GM23338 (cell line): ENCODE measurements at regions not wholly inside any gene's neighbourhood (a gene's known extent, or its start where the extent isn't known, plus 50 kb on each side); places are given as distances from the start of the nearest gene placed in this dataset.

Source experiments
- CREB1 ChIP-seq: fragments of 250-450 bp; sonication (Bioruptor Pico); IDR thresholded peaks from 2 replicates; pipeline ENCODE4 v1.5.0; 2020; ENCODE audit warnings: low read depth, mild to moderate bottlenecking, moderate library complexity
- EZH2 ChIP-seq: fragments of 200-600 bp; sonication (generic); IDR thresholded peaks from one replicate; pipeline ENCODE4 v1.8.0; 2017; ENCODE audit warnings: antibody characterized with exemption, mild to moderate bottlenecking, low read depth; ENCODE audit not compliant: unreplicated experiment
- EZH2phosphoT487 ChIP-seq: fragments of 200-600 bp; sonication (generic); IDR thresholded peaks from one replicate; pipeline ENCODE4 v1.8.1; 2018; ENCODE audit warnings: antibody characterized with exemption; ENCODE audit not compliant: unreplicated experiment
- JUNB ChIP-seq: IDR thresholded peaks from one replicate; pipeline ENCODE4 v1.6.1; 2016; ENCODE audit warnings: antibody characterized with exemption; ENCODE audit not compliant: unreplicated experiment
- NANOG ChIP-seq: IDR thresholded peaks from 2 replicates; pipeline ENCODE4 v1.6.1; 2016; ENCODE audit warnings: antibody characterized with exemption, borderline replicate concordance
- POLR2AphosphoS5 ChIP-seq: IDR thresholded peaks from 2 replicates; pipeline ENCODE4 v1.6.1; 2016; ENCODE audit warnings: antibody characterized with exemption, low read depth
- STAT1 ChIP-seq: IDR thresholded peaks from one replicate; pipeline ENCODE4 v1.6.1; 2016; ENCODE audit warnings: antibody characterized with exemption; ENCODE audit not compliant: unreplicated experiment
- ZNF114 ChIP-seq: fragments of 250-450 bp; sonication (Bioruptor Pico); IDR thresholded peaks from 2 replicates; pipeline ENCODE4 v1.5.0; 2020; ENCODE audit warnings: mild to moderate bottlenecking, moderate library complexity
- ZNF331 ChIP-seq: fragments of 250-450 bp; sonication (Bioruptor Pico); IDR thresholded peaks from 2 replicates; pipeline ENCODE4 v1.5.0; 2020; ENCODE audit warnings: low read depth, mild to moderate bottlenecking, moderate library complexity
- TF ChIP-seq, protein P1 (sequence below), 2 experiments: fragments of 200-600 bp in 1 of 2; sonication (generic) in 1 of 2; conservative IDR thresholded peaks; 2 replicates each; pipeline versions ENCODE4 v1.5.1 to v1.6.1; 2016 to 2017; ENCODE audit warnings: antibody characterized with exemption in 2 of 2, low read depth in 2 of 2, mild to moderate bottlenecking in 2 of 2, moderate library complexity in 1 of 2
- TF ChIP-seq, protein P2 (sequence below): IDR thresholded peaks from one replicate; pipeline ENCODE4 v1.6.1; 2018; ENCODE audit warnings: antibody characterized with exemption; ENCODE audit not compliant: unreplicated experiment
- TF ChIP-seq, protein P3 (sequence below): IDR thresholded peaks from 2 replicates; pipeline ENCODE4 v1.6.1; 2016; ENCODE audit warnings: antibody characterized with exemption
- TF ChIP-seq, protein P4 (sequence below): fragments of 250-450 bp; sonication (Bioruptor Pico); IDR thresholded peaks from 2 replicates; pipeline ENCODE4 v1.5.0; 2020; ENCODE audit warnings: mild to moderate bottlenecking, moderate library complexity

DNA sequence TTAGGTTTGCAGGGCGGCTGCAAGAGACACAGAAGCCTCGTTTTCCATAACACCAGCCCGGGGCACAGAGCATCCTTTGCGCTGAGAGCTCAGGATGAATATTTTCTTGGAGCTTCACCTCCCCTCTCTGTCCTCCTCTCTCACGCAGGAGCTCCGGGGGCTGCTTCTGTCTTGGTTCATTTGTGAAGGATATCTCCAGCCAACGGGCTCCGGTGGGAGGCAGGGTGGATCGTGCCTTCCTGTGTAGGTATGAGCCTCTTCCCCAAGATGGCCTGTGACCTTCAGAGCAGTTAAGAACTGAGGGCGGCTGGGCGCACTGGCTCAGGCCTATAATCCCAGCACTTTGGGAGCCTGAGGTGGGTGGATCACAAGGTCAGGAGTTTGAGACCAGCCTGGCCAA is 319.0 kb upstream of the C1orf174 start:
- no peak for TF ChIP-seq EZH2phosphoT487
- TF ChIP-seq, protein P1, sequence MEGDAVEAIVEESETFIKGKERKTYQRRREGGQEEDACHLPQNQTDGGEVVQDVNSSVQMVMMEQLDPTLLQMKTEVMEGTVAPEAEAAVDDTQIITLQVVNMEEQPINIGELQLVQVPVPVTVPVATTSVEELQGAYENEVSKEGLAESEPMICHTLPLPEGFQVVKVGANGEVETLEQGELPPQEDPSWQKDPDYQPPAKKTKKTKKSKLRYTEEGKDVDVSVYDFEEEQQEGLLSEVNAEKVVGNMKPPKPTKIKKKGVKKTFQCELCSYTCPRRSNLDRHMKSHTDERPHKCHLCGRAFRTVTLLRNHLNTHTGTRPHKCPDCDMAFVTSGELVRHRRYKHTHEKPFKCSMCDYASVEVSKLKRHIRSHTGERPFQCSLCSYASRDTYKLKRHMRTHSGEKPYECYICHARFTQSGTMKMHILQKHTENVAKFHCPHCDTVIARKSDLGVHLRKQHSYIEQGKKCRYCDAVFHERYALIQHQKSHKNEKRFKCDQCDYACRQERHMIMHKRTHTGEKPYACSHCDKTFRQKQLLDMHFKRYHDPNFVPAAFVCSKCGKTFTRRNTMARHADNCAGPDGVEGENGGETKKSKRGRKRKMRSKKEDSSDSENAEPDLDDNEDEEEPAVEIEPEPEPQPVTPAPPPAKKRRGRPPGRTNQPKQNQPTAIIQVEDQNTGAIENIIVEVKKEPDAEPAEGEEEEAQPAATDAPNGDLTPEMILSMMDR (conservative IDR thresholded peaks at IDR 0.05; ENCODE audit: low read depth in 2 of 2) = no peak
- no peak for TF ChIP-seq NANOG
- no peak for TF ChIP-seq JUNB
- TF ChIP-seq EZH2 = no peak
- no peak for TF ChIP-seq STAT1
- TF ChIP-seq, protein P2, sequence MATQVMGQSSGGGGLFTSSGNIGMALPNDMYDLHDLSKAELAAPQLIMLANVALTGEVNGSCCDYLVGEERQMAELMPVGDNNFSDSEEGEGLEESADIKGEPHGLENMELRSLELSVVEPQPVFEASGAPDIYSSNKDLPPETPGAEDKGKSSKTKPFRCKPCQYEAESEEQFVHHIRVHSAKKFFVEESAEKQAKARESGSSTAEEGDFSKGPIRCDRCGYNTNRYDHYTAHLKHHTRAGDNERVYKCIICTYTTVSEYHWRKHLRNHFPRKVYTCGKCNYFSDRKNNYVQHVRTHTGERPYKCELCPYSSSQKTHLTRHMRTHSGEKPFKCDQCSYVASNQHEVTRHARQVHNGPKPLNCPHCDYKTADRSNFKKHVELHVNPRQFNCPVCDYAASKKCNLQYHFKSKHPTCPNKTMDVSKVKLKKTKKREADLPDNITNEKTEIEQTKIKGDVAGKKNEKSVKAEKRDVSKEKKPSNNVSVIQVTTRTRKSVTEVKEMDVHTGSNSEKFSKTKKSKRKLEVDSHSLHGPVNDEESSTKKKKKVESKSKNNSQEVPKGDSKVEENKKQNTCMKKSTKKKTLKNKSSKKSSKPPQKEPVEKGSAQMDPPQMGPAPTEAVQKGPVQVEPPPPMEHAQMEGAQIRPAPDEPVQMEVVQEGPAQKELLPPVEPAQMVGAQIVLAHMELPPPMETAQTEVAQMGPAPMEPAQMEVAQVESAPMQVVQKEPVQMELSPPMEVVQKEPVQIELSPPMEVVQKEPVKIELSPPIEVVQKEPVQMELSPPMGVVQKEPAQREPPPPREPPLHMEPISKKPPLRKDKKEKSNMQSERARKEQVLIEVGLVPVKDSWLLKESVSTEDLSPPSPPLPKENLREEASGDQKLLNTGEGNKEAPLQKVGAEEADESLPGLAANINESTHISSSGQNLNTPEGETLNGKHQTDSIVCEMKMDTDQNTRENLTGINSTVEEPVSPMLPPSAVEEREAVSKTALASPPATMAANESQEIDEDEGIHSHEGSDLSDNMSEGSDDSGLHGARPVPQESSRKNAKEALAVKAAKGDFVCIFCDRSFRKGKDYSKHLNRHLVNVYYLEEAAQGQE = no peak
- TF ChIP-seq POLR2AphosphoS5 = no peak
- TF ChIP-seq, protein P3, sequence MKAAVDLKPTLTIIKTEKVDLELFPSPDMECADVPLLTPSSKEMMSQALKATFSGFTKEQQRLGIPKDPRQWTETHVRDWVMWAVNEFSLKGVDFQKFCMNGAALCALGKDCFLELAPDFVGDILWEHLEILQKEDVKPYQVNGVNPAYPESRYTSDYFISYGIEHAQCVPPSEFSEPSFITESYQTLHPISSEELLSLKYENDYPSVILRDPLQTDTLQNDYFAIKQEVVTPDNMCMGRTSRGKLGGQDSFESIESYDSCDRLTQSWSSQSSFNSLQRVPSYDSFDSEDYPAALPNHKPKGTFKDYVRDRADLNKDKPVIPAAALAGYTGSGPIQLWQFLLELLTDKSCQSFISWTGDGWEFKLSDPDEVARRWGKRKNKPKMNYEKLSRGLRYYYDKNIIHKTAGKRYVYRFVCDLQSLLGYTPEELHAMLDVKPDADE = no peak
- TF ChIP-seq ZNF114 (CRISPR knock-in tag) = no peak
- TF ChIP-seq CREB1 = no peak
- no peak for TF ChIP-seq ZNF331
- TF ChIP-seq, protein P4, sequence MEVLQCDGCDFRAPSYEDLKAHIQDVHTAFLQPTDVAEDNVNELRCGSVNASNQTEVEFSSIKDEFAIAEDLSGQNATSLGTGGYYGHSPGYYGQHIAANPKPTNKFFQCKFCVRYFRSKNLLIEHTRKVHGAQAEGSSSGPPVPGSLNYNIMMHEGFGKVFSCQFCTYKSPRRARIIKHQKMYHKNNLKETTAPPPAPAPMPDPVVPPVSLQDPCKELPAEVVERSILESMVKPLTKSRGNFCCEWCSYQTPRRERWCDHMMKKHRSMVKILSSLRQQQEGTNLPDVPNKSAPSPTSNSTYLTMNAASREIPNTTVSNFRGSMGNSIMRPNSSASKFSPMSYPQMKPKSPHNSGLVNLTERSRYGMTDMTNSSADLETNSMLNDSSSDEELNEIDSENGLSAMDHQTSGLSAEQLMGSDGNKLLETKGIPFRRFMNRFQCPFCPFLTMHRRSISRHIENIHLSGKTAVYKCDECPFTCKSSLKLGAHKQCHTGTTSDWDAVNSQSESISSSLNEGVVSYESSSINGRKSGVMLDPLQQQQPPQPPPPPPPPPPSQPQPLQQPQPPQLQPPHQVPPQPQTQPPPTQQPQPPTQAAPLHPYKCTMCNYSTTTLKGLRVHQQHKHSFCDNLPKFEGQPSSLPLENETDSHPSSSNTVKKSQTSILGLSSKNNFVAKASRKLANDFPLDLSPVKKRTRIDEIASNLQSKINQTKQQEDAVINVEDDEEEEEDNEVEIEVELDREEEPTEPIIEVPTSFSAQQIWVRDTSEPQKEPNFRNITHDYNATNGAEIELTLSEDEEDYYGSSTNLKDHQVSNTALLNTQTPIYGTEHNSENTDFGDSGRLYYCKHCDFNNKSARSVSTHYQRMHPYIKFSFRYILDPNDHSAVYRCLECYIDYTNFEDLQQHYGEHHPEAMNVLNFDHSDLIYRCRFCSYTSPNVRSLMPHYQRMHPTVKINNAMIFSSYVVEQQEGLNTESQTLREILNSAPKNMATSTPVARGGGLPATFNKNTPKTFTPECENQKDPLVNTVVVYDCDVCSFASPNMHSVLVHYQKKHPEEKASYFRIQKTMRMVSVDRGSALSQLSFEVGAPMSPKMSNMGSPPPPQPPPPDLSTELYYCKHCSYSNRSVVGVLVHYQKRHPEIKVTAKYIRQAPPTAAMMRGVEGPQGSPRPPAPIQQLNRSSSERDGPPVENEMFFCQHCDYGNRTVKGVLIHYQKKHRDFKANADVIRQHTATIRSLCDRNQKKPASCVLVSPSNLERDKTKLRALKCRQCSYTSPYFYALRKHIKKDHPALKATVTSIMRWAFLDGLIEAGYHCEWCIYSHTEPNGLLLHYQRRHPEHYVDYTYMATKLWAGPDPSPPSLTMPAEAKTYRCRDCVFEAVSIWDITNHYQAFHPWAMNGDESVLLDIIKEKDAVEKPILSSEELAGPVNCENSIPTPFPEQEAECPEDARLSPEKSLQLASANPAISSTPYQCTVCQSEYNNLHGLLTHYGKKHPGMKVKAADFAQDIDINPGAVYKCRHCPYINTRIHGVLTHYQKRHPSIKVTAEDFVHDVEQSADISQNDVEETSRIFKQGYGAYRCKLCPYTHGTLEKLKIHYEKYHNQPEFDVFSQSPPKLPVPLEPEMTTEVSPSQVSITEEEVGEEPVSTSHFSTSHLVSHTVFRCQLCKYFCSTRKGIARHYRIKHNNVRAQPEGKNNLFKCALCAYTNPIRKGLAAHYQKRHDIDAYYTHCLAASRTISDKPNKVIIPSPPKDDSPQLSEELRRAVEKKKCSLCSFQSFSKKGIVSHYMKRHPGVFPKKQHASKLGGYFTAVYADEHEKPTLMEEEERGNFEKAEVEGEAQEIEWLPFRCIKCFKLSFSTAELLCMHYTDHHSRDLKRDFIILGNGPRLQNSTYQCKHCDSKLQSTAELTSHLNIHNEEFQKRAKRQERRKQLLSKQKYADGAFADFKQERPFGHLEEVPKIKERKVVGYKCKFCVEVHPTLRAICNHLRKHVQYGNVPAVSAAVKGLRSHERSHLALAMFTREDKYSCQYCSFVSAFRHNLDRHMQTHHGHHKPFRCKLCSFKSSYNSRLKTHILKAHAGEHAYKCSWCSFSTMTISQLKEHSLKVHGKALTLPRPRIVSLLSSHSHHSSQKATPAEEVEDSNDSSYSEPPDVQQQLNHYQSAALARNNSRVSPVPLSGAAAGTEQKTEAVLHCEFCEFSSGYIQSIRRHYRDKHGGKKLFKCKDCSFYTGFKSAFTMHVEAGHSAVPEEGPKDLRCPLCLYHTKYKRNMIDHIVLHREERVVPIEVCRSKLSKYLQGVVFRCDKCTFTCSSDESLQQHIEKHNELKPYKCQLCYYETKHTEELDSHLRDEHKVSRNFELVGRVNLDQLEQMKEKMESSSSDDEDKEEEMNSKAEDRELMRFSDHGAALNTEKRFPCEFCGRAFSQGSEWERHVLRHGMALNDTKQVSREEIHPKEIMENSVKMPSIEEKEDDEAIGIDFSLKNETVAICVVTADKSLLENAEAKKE (CRISPR knock-in tag) = no peak
